GM19023 (cell line): ENCODE measurements at regions not wholly inside any gene's neighbourhood (a gene's known extent, or its start where the extent isn't known, plus 50 kb on each side); places are given as distances from the start of the nearest gene placed in this dataset.

ENCODE experiments used
- ATAC-seq: cut with Tn5 transposase; IDR thresholded peaks from one replicate; pipeline ENCODE4 v1.9.1; 2021; ENCODE audit warnings: mild to moderate bottlenecking, moderate library complexity; ENCODE audit not compliant: unreplicated experiment

DNA sequence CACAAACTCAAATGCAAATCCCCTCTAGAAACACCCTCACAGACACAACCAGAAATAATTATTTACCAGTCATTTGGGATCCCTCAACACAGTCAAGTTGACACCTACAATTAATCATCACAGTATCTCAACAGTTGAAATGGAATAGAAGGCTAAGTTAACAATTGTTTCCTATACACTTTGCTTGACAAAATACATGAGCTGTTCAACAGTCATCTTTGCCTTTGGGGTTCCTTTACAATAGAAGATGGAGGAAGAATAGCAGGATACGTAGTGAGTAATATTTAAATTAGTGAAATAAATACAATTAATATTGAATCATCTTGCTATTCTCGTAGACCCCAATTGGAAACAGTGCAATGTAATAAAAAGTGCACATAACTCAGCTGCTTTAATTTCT, 487.3 kb upstream of the ADAMTS5 start:
- no peak for ATAC-seq

DNA sequence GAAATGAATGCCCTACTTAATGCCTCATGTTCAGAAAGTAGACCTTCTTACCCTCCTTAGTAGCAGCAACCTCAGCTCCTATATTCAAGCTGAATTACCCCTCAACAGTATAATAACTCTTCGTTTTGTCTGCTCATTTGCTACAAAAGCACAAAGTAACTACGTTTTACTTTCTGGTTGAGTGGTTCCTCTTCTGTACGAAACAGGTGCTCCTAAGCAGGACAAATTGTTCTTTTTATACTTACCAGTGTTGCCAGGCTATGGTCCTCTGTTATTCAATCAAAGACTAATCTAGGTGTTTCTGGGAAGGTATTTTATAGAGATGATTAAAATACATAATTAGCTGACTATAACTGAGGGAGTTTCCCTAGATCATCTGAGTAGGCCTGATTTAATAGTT, 484.2 kb upstream of the ADAMTS5 start:
- no peak for ATAC-seq

DNA sequence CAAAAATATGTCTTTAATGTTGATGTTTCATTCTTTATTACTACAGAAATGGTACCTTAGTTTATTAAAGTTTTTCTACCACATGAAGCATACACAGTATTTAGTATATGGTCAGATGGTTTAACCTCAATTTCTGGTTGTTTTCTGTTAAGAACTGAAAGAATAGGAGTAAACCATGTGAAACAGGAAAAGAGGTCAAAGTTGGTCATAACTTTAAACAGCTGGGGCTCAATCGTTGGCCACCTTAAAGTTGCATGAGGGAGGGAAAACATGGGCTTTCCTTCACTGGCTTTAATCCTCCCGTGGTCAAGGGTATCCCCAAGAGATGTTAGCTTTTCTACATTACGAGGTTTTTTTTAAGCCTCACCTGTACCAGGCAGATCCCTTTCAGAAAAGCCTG, 483.3 kb upstream of the ADAMTS5 start:
- no peak for ATAC-seq

DNA sequence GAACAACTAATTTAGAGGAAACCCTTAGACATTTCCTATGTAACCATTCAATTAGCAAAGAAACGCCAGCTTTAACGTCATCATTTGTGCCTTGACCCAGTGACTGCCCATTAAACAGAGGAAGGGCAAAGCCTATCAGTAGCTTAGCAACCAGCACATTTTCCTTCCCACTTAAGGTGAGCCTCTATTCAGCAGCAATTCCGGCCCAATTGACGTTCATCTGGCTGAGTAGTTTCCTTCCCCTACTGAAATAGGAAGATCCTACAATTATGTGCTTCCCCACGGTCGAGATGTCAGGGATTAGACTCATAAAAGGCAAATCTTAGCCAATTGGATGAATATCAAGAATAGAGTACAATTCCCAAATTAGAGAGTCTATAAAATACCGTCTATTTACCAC, 482.1 kb upstream of the ADAMTS5 start:
- no peak for ATAC-seq

DNA sequence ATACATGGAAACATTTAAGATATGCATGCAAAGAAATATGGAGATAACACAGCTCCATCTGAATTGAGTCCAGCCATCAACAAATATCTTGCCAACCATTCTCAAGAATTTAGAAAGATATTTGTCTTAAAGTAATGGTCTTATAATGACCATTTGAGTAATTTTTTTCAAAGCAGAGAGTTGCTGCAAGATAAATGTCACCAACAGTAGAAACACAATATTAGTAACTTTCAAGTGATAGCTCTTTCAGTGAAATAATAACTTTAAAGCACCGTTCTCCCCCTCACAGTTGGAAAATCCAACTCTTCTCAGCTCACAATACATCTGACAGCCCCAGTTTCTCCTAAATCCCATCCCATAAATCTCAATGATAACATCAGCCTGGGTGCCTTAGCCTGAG, 481.0 kb upstream of the ADAMTS5 start:
- ATAC-seq = no peak

DNA sequence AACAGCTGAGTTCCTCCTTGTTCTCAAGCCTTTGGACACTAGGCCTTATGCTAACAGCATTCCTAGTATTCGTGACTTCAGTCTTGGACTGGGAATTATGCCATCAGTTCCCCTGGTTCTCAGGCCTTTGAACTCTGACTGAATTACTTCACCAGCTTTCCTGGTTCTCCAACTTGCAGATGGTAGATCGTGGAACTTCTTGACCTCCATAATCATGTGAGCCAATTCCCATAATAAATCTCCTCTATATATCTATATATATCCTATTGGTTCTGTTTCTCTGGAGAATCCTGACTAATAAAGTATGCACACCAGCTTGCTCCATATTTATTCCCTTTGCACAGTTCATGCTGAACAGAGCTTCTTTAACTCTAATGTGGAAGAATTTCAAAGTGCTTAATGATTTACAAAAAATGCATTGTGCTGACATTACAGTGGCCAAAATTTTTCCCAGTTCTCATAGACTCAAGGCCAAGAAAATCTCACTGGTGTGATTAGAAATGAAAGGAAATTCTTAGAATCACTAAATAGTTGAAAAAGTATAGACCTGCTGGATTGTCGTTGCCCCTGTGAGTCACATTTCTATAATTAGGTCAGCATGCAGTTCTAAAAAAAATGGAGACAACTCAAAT, 462.9 kb upstream of the ADAMTS5 start:
- no peak for ATAC-seq

DNA sequence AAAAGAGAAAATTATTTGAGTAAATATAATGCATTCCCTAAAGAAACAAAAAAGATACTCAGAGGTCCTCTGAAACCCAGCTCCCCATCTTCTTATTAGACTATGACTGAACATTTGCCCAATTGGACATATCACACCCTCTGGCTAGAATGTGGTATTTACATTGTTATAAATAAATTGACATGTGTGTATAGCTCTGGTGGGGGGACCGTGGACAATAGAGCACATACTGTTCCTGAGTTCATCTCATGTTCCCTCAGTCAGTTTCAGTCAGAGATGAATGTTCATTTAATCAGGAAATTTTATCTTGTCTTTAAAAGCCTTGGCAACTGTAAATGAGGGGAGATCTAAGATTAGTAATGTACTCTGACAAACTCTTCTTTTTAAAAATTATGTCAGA, 459.3 kb upstream of the ADAMTS5 start:
- no peak for ATAC-seq

DNA sequence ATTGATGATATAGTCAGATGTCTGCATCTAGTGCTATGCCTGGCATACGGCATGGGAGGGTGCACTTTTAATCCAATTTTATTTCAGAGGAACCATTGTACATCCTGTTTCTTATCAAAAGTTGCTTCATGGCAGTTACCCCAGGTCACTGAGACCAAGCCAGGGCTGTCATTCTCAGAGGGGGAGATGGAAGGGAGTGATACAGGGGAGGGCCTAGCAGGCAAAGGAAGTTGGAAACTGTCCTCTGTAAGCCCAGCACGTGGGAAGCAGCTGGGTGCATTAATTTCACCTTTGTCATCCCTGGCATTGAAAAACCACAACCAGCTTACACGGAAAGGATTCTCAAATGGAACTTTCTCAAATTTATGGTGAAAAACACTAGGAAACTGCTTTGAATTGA, 458.7 kb upstream of the ADAMTS5 start:
- no peak for ATAC-seq

DNA sequence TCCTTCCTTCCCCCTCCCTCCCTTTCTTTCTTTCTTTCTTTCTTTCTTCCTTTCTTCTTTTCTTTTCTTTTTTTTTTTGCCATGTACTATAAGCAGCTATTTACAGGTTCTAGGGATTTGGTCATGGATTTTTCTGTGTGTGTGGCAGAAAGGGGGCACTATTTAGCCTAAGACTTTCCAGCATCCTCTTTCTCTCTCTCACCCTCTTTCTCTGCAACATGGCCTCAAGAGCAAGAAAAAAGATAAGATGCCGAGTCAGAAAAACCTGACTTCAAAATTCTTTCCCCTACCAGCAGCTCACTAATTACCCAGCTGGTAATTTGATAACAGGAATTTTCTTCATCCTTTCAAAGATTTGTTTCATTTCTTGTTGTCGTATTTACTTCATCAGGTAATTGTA, 458.3 kb upstream of the ADAMTS5 start:
- ATAC-seq = no peak

DNA sequence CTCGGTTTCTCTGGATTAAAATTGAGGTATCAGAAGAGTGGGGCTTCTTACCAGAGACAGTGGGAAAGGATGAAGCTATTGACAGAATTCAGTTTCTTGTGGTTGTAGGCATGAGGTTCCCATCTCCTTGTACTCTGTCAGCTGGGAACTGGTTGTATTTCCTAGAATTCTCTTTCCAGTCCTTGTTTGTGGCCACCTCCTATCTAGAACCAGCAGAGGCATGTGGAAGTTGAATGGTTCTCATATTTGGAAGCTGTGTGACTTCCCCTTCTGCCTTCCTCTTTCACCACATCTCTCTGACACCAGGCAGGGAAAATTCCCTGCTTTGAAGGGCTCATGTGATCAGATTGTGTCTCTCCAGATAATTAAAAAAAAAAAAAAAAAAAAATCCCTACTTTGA, 457.7 kb upstream of the ADAMTS5 start:
- ATAC-seq = no peak

DNA sequence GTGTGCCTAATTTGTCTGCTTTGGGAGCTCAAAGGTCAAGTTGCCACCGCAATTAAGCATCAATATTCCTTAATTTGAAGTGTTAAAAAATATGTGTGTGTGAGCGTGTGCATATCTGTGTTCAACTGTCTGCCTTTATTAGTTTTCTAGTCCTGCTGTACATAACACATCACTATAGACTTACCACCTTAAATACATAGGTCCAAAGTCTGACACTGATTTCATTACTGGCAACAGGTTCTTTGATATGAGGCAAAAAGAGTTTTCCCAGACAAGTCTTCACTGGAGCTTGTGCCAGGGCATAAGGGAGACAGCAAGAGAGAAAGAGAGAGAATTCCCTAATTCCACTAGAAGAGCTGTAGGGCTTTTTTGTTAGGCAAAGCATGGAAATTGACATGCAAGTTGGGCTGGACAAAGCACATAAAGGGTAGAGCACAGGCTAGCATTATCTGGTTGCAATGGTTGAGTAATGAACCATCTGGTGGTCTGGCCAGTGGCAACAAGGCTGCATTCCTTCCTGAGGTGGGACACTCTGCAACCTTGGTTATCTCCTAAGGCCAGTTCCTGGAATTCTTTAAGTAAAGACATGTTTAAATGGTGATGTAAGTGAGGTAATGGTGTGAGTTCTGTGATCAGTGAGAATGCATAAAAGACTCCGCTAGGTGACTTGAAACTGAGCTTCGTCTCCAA, 457.2 kb upstream of the ADAMTS5 start:
- ATAC-seq = no peak

DNA sequence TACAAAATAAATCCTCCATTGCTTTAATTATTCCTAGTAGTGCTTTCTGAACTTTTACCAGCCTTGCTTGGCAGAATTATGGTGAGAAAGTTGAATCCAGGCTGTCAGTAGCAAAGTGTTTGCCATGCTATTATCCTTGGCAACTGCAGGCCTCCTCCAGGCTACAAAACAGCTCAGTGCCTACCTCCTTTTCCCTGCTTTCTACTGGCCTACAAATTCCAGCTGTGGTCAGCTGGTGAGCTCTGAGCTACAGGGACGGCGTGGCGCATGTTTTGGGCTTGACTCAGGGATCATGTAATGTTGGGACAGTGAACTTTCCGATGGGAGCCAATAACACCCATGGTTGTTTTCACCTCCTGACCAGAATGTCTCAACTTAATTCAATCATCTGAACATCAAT, 456.1 kb upstream of the ADAMTS5 start:
- ATAC-seq = no peak

DNA sequence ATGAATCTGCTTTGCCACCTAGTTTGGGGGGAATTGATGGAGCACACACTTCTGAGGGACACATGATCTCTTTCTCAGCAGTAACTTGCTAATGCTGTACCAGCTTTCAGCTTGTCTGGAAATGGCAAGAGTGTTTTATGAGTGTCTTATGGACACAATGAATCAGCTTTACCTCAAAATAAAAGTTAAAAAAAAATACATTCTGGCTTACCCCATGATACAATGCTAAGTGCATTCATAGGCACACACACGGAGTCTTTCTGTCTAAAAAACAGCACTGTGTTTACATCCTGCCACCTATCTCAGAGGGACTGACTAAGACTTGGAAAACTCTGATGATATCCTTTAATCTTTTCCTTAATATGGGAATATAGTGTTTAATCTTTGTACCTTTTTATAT, 455.5 kb upstream of the ADAMTS5 start:
- no peak for ATAC-seq

DNA sequence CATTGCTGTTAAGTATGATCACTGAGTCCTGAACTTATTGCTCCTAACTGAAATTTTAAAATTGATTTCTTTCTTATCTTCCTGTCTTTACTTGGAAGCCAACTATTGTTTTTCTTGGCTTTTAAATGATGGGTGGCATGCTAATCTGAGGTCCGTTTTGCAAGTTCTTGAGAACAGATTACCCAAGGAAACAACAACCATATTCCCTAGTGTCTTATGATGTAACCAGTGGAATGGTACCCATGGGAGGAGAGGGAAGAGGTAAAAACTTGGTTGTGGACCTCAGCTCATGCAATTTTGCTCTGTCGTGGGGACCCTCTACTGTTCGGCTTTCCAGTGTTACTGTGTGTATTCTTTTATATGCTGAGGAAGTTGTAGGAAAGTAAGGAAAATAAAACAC, 454.8 kb upstream of the ADAMTS5 start:
- ATAC-seq = no peak

DNA sequence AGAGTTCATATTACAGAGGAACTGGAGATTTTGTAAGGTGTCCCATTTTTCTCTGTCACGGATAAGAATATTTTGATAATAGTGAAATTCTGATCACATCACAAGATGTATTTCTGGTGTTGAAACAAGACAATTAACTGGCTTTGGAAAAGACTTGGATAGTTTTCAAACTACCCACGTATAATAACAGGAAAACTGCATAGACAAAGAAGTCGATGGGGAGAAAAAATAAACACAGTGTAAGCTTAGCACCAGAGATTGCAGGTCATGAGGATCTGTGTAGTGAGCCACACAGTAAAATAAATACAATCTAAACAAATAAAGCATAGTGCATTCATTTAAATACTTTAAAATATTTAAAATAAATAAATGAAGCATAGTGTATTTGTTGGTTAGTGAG, 452.3 kb upstream of the ADAMTS5 start:
- no peak for ATAC-seq

DNA sequence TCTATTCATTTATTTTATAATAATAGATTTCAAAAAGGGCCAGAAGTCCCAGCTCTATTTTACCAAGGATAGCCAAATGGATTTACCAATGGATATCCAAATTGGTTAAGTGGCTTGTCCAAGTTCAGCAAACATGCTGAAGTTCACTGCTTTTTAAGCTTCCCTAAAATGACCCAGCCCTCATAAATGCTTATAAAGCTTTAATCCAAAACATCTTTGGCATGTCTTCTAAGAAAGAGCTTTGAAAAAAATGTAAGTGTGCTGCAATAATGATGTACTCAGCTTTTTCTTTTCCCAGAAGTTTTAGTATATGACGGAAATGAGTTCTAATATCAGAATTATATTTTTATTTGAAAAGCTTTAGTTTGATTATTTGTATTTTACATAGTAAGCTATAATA, 451.5 kb upstream of the ADAMTS5 start:
- no peak for ATAC-seq

DNA sequence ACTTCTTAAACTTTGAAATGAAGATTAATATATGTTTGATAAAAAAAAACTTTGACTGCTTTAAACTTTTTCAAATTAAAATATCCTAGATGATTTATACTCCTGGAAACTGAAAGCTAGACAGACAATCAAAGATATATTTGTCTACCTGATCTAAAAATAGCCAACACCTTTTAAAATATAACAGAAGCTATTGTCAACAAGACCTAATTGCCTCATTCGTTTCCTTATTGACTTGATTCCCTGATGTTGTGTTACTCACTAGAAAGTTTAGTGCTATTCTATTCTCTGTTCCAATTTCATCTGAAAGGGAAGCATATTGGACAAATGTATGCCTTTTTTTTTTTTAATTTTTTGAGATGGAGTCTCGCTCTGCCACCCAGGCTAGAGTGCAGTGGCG, 445.6 kb upstream of the ADAMTS5 start:
- no peak for ATAC-seq

DNA sequence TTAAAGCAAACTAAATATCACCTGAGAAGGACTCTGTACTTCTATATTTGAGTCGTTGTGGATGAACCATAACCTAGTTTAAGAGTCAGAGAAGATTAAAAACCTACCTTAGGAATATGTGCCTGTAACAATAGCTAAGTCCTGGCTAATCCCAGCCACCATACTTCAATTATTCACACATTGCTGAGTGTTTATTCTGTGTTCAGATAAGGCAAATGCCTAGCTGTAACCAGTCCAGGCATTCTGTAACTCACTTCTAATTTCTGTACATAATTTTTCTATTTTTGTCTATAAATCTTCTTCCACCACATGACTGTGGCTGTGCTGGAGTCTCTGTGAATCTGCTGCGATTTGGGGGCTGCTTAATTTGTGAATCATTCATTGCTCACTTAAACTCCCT, 441.9 kb upstream of the ADAMTS5 start:
- ATAC-seq = no peak

DNA sequence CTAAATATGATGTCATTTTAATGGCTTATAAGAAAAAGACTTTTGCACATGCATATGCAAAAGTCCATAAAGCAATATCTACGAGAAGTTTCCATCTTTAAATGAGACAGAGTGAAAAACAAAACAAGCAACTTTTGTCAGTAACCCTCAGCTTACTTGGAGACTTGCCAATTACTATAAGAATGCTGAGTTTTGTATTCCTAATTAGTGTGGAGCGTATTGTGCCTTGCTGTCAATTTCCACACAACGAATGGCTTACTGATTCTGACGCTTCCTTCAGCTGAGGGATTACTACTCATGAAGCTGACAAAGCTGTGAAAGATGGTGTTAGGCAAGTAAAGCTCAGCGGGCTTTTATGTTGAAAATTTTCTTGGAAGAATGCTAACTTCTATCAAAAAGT, 440.4 kb upstream of the ADAMTS5 start:
- no peak for ATAC-seq

DNA sequence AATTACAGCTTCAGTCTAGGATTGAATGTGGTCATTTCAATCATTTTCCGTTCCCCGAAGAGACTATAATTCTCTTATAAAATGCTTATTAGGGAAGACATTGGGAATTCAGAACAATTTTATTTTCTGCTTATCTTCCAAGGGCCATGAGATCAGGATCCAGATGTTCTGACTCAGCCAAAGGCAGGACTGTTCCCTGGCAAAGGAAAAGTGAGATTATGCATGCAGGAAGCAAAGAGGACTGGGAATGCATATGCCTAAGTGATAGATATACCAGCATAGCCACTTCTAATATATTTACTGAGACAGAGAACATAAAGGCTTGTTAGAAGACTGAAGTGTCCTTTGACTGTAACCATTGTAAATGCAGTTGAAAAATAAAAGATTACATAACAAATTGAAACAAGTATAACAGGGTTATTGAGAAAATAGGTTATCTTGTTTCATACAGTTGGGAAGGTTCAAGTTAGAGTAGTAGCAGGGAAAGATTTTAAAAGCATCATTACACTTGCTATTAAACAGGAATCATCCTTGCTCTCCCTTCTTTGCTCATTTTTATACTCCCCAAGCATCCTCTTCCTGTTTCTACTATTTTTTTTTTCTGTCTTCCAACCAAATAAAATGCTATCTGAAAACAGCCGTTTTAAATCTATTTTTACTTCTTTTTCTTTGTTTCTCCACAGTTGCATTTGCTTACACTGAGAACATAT, 439.6 kb upstream of the ADAMTS5 start:
- no peak for ATAC-seq

DNA sequence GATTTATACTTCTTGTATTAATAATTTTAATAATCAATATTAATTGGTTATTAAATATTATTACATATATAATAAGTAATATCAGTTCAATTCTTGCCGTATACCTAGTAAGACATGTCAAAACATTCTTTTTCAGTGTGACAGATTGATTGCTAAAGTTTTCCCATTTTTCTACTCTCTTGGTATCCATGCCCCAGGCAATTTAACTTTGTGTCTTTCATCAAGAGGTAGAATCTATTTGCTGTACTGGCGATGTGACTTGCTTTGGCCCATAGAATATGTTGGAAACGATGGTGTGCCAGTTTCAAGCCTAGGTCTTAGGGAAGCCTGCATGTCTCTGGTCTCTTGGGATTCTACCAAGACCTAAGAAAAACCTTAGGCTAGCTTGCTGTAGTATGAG, 436.1 kb upstream of the ADAMTS5 start:
- no peak for ATAC-seq

DNA sequence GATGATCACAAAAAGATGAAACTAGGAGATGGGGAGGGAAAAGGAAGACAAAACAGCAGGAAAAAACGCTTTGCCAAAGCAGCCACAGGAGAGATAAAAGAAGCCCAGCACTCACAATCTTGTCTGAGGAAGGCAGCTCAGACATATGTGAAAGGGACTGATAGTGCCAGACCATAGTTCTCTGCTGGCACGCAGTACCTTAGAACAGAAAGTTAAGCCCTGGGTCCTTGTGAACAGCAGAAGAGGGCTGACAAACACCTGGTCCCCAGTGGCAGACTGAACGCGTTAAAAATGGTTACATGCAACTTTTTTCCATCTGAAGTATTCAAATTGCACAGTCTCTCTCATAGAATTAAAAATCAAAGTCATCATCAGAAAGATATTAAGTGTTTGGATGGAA, 433.2 kb upstream of the ADAMTS5 start:
- no peak for ATAC-seq
